ENCODE measurements at regions not wholly inside any gene's neighbourhood (a gene's known extent, or its start where the extent isn't known, plus 50 kb on each side); places are given as distances from the start of the nearest gene placed in this dataset.
"Not testable (repeated sequence)": the region's sequence is repeated elsewhere in the genome, so short reads cannot be mapped to it uniquely, and the experiment has no call there.

DNA sequence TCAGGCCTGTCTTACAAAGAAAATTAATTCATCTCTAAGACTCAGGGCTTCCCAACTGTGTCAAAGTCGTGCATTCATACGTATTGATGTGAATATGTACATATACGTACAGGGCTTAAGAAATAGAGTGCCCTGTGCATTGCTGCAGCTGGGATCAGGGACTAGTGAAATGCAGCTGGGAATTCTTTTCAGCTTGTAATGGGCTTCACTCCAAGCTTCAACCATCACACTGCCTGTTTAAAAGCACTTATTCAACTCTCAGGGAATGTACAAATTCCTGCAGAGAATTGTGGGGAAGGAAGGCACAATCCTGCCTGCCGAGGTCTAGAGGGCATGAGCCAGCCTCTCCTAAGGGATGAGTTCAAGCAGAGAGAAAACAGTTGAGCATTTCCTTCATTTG lies 59.6 kb upstream of the MAN2A1 start:
- DNase-seq: peak; percentile 54

DNA sequence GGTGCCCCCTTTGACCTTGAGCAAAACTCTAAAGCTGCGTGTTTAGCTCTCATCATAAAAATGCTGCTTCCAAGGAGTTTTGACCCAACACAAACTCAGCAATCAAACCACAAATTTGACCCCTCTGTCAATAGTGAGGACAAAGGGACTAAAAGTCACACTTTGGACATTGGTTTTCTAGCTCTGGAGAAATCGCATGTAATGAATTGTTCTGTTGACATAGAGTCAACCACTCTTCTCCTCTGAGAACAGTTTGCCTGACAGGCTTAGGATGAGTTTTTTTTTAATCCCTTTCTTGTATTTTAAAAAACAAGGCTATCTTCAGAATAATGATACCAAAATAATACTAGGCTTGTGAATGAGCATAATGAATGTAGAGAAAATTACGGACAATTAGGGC lies 61.1 kb upstream of the MAN2A1 start:
- no peak for DNase-seq

DNA sequence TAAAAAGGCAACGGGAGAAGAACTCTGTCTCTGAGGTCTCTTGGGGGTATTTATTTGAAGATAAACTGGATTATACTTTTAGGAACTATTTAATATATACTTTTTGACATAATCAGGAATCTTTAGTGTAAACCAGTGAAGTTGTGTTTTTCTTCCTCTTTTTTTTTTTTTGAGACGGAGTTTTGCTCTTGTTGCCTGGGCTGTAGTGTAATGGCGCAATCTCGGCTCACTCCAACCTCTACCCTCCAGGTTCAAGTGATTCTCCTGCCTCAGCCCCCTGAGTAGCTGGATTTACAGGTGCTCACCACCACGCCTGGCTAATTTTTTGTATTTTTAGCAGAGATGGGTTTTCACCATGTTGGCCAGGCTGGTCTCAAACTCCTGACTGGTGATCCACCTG lies 68.5 kb upstream of the MAN2A1 start:
- not testable (repeated sequence) for DNase-seq

DNA sequence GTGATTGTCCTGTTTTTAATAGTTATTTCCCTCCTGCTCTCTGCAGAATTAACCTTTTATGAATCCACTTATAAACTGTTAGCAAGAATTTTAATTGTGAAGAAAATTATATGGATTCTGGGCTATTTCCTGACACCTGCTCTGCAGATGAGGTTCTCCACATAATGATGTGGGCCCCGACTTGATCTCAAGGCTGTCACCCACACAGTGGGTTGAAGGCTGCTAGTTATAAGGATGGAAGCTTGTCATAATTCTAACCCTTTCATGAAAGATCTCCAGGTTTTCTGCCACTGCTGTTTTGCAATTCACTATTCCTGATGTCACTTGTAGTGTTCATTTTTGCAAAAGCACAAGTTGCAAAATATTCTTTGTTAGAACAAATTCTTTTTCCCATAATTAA lies 69.1 kb upstream of the MAN2A1 start:
- DNase-seq: no peak

DNA sequence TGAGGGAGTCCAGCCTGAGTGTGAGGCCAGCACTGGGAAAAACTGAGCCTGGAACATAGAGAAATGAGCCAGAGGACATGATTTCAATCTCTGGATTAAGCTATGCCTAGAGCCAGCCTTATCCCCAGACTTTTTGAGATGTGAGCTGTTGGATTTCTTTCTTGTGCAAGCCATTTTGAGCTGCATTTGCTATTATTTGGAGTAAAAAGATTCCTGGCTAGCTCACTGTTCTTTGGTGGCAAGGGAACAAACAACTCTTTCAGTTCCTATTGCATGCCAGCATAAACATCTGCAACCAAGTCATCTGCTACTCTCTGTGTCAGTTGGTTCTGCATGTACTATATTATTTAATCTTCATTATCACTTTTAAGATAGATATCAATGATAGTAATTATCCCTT lies 70.1 kb upstream of the MAN2A1 start:
- no peak for DNase-seq

DNA sequence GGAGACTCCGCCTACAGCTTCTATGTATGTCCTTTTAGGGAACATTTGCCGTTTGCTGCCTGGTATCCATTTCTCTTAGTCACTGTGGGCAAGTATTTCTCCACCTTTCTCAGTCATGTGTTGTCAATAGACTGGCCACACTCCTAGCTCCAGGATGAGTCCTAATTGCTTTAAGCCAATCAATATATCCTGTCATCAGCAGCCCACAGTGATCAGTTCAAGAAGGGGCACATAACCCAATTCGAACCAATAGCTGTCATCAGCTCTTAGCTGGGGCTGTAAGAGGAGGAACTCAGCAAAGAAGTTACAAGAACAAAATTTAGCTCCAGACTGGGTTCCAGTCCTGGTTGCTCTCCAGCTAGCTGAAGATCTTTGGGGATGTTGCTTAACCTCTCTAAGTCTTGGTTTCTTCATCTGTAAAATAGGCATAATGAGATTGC lies 70.7 kb upstream of the MAN2A1 start:
- no peak for DNase-seq

DNA sequence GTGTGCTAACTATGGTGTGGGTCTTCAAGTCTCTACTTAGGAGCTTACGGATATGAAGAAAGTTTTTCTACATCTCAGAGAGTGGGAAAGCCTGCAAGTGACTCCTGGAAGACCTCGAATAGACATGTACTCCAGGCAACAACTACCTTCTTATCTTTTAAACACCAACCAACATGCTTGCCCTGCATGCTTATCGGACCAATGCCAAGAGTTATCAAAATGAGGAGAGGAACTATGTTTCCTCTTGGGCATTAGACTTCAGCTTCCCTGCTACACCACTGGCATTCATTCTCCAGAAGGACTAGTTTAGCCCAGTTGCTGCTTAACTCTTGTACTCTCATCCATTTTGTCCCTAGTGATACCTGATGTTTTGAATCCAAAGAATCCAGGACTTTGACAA lies 74.7 kb upstream of the MAN2A1 start:
- DNase-seq: no peak

DNA sequence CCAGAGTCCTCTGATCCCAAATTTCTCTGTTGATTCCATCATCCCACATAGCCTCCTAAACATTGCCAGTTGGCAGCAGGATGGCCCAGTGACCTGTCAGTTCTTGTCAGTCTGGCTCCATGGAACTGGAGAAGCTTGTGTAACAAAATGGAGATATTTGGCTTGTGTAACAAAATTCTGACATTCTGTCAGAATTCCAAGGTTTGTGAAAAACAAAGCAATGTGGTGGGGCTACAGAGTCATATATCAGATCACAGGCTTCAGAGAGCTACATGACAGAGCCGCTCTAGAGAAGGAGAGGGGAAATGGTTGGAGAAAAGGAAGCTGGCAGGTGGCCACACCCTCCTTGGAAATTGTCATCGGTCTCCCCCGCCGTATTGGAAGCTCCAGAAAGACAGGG lies 75.4 kb upstream of the MAN2A1 start:
- DNase-seq: no peak

DNA sequence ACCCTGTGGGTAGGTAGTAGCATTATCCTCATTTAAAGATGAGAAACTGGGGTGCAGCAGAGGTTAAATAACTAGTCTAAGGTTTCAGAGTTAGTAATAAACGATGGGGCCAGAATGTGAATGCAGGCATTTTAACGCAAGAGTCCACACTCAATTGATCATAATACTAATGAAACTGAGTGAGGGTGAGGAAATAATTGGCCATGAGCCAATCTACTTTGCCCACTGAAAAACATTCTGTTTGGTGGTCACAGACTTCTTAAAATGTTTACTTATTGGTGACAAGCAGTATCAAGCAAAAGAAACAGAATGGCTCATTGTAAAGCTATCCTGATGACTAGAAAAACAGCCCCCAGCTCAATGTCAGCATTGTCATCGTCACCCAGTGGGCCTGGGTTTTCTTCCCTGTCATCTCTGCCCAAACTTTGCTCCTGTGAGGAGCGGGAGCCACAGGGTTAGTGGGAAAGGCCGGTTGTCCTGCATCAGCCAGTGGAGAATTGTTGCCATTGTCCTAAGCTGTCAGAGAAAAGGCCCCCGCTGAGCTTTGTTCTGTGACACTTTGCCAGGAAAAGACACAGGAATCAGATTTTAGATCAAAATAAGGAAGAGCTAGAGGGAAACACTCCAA lies 77.3 kb upstream of the MAN2A1 start:
- DNase-seq: no peak

DNA sequence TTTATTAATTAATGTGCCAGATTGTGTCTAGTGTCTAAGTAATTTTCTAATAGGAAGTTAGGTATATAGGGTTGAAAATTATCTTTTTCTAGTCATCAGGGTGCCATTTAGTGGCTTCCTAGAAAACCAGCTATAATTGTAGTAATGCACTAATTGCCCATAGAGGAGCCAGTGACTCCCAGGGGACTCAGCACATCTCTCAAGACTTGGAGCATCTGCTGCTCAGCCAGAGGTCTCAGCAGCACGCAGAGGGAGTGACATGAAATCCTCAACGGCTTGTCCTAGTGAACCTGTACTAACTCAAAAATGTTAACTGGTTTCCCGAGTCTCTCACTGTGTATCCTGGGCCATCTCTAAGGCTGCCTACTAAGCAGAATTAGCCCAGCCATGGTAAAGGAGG lies 78.2 kb upstream of the MAN2A1 start:
- DNase-seq: no peak

DNA sequence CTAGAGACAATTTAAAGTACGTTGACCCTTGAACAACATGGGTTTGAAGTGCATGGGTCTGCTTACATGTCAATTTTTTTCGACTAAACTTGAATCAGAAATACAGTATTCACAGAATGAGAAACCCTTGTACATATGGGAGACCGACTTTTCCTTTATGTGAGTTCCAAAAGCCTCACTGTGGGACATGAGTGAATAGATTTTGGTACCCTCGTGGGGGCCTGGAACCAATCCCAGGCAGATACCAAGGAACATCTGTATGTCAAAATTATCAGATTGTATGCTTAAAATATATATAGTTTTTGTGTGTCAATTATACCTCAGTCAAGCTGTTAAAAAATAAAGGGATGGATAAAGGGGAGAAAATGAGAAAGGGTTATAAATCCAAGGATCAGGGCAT lies 78.7 kb upstream of the MAN2A1 start:
- no peak for DNase-seq

DNA sequence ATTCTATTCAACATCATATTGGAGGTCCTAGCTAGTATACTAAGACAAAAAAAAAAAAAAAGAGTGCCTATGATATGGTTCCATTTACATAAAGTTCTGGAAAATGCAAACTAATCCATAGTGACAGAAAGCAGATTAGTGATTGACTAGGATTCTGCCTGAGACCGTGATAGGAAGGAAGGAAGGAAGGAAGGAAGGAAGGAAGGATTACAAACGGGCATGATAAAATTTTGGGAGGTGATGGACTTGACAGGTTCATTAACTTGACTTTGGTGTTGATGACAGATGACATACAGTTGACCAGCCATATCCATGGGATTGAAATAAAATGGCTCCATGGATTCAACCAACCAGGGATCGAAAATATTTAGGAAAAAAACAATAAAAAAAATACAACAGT lies 79.1 kb upstream of the MAN2A1 start:
- DNase-seq: no peak

DNA sequence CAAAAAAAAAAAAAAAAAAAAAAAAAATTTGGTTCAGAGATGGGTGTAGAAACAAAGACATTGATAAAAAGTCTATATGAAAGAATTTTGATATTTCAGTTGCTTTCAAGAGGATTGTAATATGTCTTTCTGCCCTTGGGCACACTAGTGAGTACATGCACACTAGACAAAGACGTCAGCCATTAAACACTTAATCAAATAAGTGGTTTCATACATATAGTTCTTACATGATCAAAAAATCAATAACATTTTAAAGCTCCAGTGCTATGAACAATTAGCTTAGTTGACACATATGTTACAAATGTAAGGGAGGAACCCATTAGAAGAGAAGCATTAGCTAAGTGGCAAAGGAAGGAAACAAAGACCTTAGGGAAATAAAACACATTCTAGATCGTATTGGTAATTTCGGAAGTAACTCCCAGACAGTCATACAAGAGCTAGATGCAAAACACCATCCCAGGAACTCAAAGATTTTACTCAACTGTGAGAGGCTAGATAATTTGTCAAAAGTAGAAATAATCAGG lies 84.5 kb upstream of the MAN2A1 start:
- no peak for DNase-seq

DNA sequence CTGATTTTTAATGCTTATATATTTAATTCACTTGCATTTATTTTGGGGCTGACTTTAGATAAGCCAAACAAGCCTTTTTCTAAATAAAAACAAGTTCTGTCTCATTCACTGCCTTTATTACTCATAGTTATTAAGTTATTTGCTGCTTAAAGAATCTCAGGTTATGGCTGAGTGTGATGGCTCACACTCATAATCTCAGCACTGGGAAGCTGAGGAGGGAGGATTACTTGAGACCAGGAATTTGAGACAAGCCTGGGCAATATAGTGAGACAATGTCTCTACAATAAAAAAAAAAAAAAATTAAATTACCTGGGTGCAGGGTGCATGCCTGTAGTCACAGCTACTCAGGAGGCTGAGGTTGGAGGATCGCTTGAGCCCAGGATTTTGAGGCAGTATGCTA lies 85.0 kb upstream of the MAN2A1 start:
- DNase-seq: no peak

DNA sequence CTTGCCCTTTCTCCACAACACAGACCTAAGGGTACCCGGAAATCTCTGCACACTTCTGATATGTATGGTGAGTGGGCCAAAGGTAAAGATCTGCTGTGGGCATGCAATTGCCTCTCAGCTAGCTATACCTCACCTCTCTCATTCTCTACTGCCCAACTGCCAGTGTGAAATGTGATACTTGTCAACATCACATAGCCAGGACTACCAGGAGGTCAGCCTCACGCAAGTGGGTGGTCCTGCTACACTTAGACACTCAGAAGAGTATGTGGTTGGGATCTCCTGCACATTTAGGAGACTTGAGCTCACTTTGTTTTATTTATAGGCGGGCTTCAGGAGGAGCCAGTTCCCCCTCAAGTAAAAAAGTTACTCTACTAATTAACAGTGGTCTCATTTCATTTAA lies 88.0 kb upstream of the MAN2A1 start:
- DNase-seq: no peak

DNA sequence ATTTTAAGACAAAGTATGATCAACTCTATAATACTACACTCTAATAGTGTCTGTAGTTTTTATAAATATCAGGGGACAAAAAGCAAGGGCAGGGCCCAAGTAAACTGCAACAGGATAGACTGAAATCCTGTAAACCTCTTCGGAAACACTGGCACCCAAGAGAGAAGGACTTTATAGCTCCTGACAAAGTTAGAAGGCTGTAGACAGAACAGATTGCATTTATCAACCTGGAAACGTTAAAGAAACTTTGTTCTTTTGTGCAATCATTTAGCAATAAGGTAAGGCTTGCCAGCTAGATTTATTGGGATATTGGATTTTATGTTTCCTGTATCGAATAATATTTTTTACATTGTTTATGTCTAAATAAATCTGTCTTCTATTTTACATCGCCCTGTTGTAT lies 91.8 kb upstream of the MAN2A1 start:
- no peak for DNase-seq

DNA sequence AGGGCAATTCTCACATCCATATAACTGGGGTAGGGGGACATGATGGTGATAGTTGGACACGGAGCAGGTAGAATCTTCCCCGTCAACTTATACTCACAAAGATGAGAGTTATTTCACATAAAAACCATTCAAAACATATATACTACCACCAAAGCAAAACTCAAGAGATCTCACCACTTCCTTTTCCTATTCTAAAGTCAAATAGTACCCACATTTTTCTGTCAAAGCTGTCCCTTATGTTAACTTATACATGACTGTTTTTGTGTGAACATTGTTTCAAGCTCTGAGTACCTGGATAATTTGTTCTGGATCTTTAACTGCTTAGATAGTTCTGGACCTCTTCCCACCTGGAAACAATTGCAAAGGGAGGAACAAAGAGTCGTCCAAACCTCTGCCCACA lies 95.5 kb upstream of the MAN2A1 start:
- no peak for DNase-seq

DNA sequence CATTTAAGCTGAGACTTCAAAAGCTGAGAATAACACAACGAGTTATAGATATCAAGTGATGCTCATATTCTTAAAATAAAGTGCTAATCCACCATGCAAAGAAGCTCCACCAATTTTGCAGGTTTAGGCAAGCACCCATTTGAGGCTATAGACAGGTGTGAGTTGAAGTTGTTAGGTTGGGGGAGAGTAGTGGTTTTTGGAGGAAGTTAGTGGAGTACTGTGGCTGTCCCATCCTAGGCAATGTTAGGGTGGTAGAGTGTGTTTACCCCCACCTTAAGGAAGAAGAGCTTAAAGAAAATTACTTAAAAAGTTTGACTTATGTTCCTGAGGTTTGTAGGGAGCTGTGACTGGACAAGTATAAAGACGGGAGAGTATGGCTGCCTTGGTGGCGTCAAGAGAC lies 98.9 kb upstream of the MAN2A1 start:
- no peak for DNase-seq

DNA sequence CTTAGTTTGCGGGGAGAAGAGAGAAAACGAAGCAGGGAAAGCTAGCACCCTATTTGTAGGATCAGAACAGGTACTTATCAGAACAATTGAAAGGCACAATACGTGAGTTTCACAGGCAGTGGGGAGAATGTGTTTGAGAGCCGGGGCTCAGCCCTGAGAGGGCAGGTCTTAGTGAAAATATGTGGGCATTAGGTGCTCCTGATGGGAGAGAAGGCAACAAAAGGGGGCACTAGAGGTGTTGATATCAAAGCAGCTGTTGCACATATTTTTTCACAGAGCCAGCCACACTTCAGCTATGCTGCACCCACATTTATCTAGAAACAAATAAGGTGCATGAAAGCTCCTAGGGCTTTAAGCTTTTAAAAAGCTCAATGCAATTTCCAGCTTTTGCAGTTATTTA lies 99.7 kb upstream of the MAN2A1 start:
- no peak for DNase-seq

DNA sequence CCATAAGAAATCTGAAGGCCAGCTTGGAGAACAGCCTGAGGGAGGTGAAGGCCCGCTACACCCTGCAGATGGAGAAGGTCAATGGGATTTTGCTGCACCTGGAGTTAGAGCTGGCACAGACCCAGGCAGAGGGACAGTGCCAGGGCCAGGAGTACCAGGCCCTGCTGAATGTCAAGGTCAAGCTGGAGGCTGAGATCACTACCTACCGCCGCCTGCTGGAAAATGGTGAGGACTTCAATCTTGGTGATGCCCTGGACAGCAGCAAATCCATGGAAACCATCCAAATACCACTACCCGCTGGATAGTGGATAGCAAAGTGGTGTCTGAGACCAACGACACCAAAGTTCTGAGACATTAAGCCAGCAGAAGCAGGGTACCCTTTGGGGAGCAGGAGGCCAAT lies 100.5 kb upstream of the MAN2A1 start:
- no peak for DNase-seq

DNA sequence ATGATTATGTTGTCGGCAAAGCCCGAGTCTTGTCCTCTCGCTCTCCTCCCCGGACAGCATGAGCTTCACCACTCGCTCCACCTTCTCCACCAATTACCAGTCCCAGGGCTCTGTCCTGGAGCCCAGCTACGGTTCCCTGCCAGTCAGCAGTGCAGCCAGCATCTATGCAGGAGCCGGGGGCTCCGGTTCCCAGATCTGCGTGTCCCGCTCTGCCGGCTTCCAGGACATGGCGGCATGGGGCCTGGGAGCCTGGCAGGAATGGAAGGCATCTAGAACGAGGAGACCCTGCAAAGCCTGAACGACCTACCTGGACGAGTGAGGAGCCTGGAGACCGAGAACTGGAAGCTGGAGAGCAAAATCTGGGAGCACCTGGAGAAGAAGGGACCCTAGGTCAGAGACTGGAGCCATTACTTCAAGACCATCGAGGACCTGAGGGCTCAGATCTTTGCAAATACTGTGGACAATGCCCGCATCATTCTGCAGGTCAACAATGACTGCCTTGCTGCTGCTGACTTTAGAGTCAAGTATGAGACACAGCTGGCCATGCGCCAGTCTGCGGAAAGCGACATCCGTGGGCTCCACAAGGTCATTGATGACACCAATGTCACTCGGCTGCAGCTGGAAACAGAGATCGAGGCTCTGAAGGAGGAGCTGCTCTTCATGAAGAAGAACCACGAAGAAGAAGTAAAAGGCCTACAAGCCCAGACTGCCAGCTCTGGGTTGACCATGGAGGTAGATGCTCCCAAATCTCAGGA lies 101.3 kb upstream of the MAN2A1 start:
- DNase-seq: no peak

DNA sequence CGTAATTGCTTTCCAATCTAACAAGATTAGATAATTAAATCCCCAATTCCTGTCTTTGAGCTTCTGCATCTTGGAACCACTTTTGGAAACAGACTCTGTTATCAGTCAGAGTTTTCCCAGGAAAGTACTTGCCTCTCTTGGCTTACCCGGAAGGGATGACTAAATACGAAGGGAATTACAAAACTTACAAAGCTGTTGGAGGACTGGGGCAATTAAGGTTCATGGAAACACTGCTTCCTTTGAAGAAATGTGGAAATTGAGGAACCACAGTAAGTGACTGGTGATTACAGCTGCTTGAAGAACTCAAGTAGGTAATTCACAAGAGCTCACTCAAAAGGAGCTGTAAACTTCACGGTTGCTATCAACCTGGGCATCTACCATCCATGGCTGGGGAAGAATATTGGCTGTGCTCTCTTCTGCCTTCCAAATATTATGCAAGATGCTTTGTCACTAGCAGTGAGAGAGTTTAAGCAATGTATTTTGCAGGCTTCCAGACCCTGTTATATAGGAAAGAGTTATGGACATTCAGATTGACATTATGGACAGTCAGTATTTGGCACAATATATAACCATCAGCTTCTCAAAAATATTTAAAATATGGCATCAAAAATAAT lies 104.6 kb upstream of the MAN2A1 start:
- DNase-seq: peak; percentile 30

DNA sequence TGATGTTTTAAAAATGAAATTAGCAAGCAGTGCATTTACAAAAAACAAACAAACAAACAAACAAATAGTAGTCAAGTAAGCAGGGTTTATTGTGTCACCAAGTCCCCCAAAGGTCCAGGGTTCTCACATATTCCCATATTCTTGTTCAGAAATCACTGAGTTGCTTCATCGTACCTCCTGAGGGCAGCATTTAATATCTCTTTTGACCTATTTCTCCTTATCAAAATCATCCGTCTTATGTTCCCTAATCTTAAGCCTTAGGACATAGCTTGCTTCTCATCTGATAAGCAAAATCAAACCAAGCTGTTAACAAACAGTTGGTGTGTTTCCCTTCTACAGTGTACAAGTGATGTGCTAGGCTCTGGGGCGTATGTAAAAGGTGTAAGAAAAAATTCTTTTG lies 109.5 kb upstream of the MAN2A1 start:
- no peak for DNase-seq

DNA sequence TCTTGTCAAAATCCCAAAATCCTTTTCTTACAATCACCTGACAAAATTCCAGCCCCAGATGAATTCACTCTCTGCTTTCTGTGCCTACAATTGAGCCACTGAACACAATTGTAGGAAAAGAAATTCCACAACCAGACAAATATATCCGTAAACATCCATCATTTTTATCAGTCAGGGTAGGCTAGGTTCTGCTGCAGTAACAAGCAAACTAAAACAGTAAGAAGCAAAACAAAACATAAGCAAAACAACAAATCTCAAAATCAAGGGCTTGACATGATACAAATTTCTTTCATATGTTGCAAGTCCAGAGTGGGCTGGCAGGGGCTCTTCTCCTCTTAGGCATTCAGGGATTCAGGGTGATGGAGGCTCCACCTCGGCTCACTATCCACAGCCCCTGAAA lies 114.2 kb upstream of the MAN2A1 start:
- no peak for DNase-seq

All from fibroblast of skin of back (primary cell).